MCF 10A (cell line): ENCODE measurements at regions not wholly inside any gene's neighbourhood (a gene's known extent, or its start where the extent isn't known, plus 50 kb on each side); places are given as distances from the start of the nearest gene placed in this dataset.

Experiments
- BruUV-seq: library from RNA; stranded (reverse); fragments of 400-500 nt; replicated peaks from 2 replicates; lab custom pipeline; 2021; lab: Mats Ljungman, UMichigan
- CTCF ChIA-PET: fragments of 300-600 bp; sonication (Branson Sonifier 250); formaldehyde crosslinking; extraction: SDS; loops from one replicate; lab custom pipeline; 2021; ENCODE audit warnings: antibody characterized with exemption, inconsistent platforms; lab: Yijun Ruan, JAX
- POLR2A ChIA-PET: fragments of 300-600, 350-650 bp; sonication (Branson Sonifier 250); formaldehyde crosslinking; extraction: SDS; loops from one replicate; lab custom pipeline; 2020; ENCODE audit warnings: antibody characterized with exemption, inconsistent platforms; lab: Yijun Ruan, JAX
- DNase-seq: peaks from one replicate; pipeline ENCODE4 v3.0.0-alpha.2; 2018; ENCODE audit not compliant: unreplicated experiment
- H3K27ac Mint-ChIP-seq: one replicate; pipeline ENCODE4 v1.8.0; 2022; ENCODE audit warnings: mild to moderate bottlenecking, low read depth, mixed read lengths; ENCODE audit not compliant: unreplicated experiment
- H3K27me3 Mint-ChIP-seq: one replicate; pipeline ENCODE4 v1.8.0; 2022; ENCODE audit warnings: mixed read lengths; ENCODE audit not compliant: insufficient read depth, unreplicated experiment
- H3K36me3 Mint-ChIP-seq: one replicate; pipeline ENCODE4 v1.8.0; 2022; ENCODE audit warnings: mild to moderate bottlenecking, moderate library complexity, mixed read lengths; ENCODE audit not compliant: insufficient read depth, unreplicated experiment
- H3K4me1 Mint-ChIP-seq: one replicate; pipeline ENCODE4 v1.8.0; 2022; ENCODE audit warnings: mixed read lengths; ENCODE audit not compliant: insufficient read depth, unreplicated experiment
- H3K4me3 Mint-ChIP-seq: one replicate; pipeline ENCODE4 v1.8.0; 2022; ENCODE audit warnings: mild to moderate bottlenecking, moderate library complexity, mixed read lengths; ENCODE audit not compliant: unreplicated experiment
- H3K9me3 Mint-ChIP-seq: one replicate; pipeline ENCODE4 v1.8.0; 2022; ENCODE audit warnings: mixed read lengths; ENCODE audit not compliant: unreplicated experiment
- CTCF ChIP-seq: fragments of 200-600 bp; IDR thresholded peaks from one replicate; pipeline ENCODE4 v1.8.0; 2022; ENCODE audit warnings: antibody characterized with exemption, mild to moderate bottlenecking; ENCODE audit not compliant: unreplicated experiment
- intact Hi-C: fragments of 100-400 bp; cut with micrococcal nuclease; formaldehyde crosslinking; loops from 2 replicates; pipeline ENCODE4 v1.14.1; 2022

- ChIA-PET POLR2A (interaction anchor here (0.9 to 1.3 kb wide), 3 partner anchors 8 to 218 kb away, joined by 3 to 5 read pairs (median 5); no protein-coding TSS in a partner anchor), CTCF (interaction anchor here (0.6 kb wide), 1 partner anchor 362 kb away, joined by 3 read pairs; no protein-coding TSS in a partner anchor)
- no peak for DNase-seq
- Mint-ChIP-seq H3K36me3 (no peaks in the 10 kb centered on the region), H3K4me1 (peaks cover 6% of the 10 kb centered on the region), H3K27ac (peak overlapping the region; percentile 40), H3K4me3 (no peak overlapping the region), H3K27me3 (no peaks in the 10 kb centered on the region), H3K9me3 (no peaks in the 10 kb centered on the region)
- TF ChIP-seq CTCF, result no peak
- intact Hi-C loops, result no loop called here
- no TSS peak for BruUV-seq
These were observed 219.6 kb downstream of the RND3 start for GRCh38 chr2:150267651-150268415.

- Mint-ChIP-seq H3K4me3 (no peak overlapping the region), H3K9me3 (no peaks in the 10 kb centered on the region), H3K27ac (no peak overlapping the region), H3K36me3 (no peaks in the 10 kb centered on the region), H3K27me3 (no peaks in the 10 kb centered on the region), H3K4me1 (peaks cover 6% of the 10 kb centered on the region)
- DNase-seq, result no peak
- BruUV-seq, result no TSS peak
- ChIA-PET POLR2A (no interaction called here), CTCF (no interaction called here)
- intact Hi-C loops, result no loop called here
- no peak for TF ChIP-seq CTCF
These were observed 220.5 kb downstream of the RND3 start for GRCh38 chr2:150266931-150267330.

GRCh38 chr2:150264442-150264841 is 223.0 kb downstream of the RND3 start:
- intact Hi-C loops, result no loop called here
- Mint-ChIP-seq H3K9me3 (no peaks in the 10 kb centered on the region), H3K27ac (no peak overlapping the region), H3K27me3 (no peaks in the 10 kb centered on the region), H3K4me3 (no peak overlapping the region), H3K4me1 (peaks cover 6% of the 10 kb centered on the region), H3K36me3 (no peaks in the 10 kb centered on the region)
- ChIA-PET CTCF (no interaction called here), POLR2A (interaction anchor here (1.1 kb wide), 1 partner anchor 221 kb away, joined by 5 read pairs; no protein-coding TSS in a partner anchor)
- no TSS peak for BruUV-seq
- no peak for DNase-seq
- TF ChIP-seq CTCF, result no peak

- Mint-ChIP-seq H3K4me3 (no peak overlapping the region), H3K27ac (no peak overlapping the region), H3K27me3 (no peaks in the 10 kb centered on the region), H3K9me3 (no peaks in the 10 kb centered on the region), H3K36me3 (no peaks in the 10 kb centered on the region), H3K4me1 (no peaks in the 10 kb centered on the region)
- CTCF ChIA-PET, result interaction anchor here (0.7 kb wide), 1 partner anchor 19 kb away, joined by 3 read pairs; no protein-coding TSS in a partner anchor
- no TSS peak for BruUV-seq
- DNase-seq, result no peak
- TF ChIP-seq CTCF, result no peak
- POLR2A ChIA-PET, result interaction anchor here (0.7 kb wide), 1 partner anchor 580 kb away, joined by 3 read pairs; no protein-coding TSS in a partner anchor
- intact Hi-C loops, result no loop called here
These were observed 225.8 kb downstream of the RND3 start for GRCh38 chr2:150261691-150262090.
